ENCODE measurements at regions not wholly inside any gene's neighbourhood (a gene's known extent, or its start where the extent isn't known, plus 50 kb on each side); places are given as distances from the start of the nearest gene placed in this dataset.

- no peak for DNase-seq (ENCODE audit: low spot score)
Observed at GRCh38 chr1:117803318-117803717, 126.1 kb downstream of the GDAP2 start.

- DNase-seq (ENCODE audit: low spot score): no peak
Observed at GRCh38 chr1:117809764-117810163, 119.7 kb downstream of the GDAP2 start.

- no peak for DNase-seq (ENCODE audit: low spot score)
Observed at GRCh38 chr1:117810553-117810952, 118.9 kb downstream of the GDAP2 start.

DNA sequence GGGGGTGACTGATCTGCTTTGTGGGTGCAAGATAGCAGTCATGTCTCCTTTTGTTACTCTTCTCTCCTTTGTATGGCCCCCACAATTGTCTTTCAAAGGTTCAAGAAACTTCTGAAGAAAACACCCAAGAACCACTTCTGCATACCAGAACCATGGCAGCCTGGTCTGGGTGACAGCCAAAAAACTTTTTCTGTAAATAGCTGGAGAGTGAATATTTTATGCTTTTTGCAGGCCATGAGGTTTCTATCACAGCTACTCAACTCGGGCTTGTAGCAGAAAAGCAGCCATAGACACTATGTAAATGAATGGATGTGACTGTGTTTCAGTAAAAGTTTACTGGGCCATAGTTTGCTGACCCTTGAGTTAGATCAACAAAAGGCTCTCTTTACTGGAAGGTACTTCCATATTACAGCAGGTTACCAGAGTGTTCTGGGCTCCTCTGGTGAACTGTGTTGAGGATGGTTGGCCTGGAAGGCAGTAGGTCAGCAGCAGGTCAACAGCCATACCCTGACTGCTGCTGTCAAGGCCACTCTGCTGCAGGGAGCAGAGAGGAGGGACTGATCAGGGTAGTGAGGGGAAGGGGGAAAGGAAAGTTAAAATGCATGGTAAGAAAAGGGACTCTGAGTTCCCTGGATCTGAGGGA is 116.4 kb downstream of the GDAP2 start:
- DNase-seq (ENCODE audit: low spot score): no peak

Data from left forelimb (tissue), 1 donor.